Left renal cortex interstitium (tissue), 4 donors: ENCODE measurements at regions not wholly inside any gene's neighbourhood (a gene's known extent, or its start where the extent isn't known, plus 50 kb on each side); places are given as distances from the start of the nearest gene placed in this dataset.
"Not testable (repeated sequence)": the region's sequence is repeated elsewhere in the genome, so short reads cannot be mapped to it uniquely, and the experiment has no call there.

Experiments used
- DNase-seq, 4 donors: peaks; one replicate each; pipeline ENCODE4 v3.0.0-alpha.2; 2013; ENCODE audit warnings: low read depth in 4 of 4, low spot score in 2 of 4, missing footprints in 1 of 4

GRCh38 chr7:116371536-116371935 is 128.0 kb upstream of the CAV2 start:
- DNase-seq, result not testable (repeated sequence)

- DNase-seq, result not testable (repeated sequence)
Observed at GRCh38 chr7:116373229-116373628, 126.3 kb upstream of the CAV2 start.

- DNase-seq, result no peak
Observed at GRCh38 chr7:116377721-116378120, 121.8 kb upstream of the CAV2 start.

DNA sequence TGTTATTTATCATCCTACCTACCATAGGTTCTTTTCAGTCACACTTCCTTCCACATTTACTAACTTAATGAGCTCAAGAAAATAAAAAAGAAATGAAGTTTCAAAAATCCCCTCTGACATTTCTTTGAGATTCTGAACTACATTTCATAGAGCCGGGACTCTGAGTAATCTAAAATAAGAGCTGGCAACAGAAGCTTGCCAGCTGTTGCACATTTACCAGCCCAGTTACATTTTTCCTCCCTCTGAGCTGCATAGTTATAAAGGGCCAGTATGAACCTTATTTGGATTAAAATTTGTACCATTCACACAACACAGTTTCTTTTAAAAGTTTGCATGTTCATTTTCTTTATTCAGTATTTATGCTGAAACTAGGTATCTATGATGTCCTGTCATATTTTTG is 119.5 kb upstream of the CAV2 start:
- DNase-seq, result no peak

DNA sequence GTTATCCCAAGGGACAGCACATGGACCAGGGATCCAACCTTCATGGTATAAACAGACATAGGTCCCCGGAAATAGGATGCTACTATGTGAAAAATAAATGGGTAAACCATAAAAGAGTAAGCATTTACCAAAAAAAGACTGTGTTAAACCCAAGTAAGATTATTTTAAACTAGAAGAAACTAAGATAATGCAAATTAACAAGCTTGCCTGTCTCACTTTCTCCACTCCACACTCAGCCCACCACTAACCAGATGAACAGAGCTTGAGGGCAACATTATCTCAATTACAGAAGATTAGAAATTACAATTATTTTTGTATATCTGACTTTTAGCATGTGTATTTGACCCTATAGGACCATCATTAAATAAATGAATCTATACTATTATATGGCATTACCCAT is 117.2 kb upstream of the CAV2 start:
- no peak for DNase-seq

DNA sequence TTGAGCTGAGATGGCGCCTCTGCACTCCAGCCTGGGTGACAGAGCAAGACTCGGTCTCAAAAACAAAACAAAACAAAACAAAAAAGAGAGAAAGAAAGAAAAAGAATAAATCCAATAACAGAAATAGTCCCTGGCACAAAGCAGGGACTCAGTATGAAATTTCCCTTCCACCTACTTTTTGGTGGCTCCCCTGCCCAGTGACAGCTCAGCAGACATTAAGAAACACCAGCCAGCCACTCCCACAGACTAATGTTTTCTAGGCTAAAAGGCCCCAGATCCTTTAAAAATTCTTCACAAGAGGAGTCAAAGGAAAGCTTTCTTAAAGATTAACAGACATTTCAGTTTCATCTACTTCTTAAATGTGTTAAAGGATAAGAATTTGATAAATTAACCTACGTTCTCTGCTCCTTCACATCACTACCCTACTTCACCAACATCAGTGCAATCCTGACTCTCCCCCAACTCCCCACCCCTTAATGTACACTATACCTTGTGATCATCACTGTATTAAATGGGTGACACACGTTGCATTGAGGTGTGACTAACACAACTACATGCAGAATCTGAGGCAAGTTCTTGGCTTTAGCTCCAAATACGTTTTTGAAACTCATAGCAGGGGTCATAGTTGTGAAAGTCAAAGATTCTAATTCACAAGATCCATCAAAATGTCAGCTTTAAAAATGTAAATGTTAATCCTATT is 114.5 kb upstream of the CAV2 start:
- no peak for DNase-seq

- DNase-seq, result no peak
Observed at GRCh38 chr7:116386674-116387073, 112.9 kb upstream of the CAV2 start.

- no peak for DNase-seq
Observed at GRCh38 chr7:116390363-116390762, 109.2 kb upstream of the CAV2 start.

- DNase-seq, result no peak
Observed at GRCh38 chr7:116392806-116393205, 106.7 kb upstream of the CAV2 start.

- DNase-seq, result peak in 2 of 4 donors; percentile 3 to 17
Observed at GRCh38 chr7:116393654-116394053, 105.9 kb upstream of the CAV2 start.

DNA sequence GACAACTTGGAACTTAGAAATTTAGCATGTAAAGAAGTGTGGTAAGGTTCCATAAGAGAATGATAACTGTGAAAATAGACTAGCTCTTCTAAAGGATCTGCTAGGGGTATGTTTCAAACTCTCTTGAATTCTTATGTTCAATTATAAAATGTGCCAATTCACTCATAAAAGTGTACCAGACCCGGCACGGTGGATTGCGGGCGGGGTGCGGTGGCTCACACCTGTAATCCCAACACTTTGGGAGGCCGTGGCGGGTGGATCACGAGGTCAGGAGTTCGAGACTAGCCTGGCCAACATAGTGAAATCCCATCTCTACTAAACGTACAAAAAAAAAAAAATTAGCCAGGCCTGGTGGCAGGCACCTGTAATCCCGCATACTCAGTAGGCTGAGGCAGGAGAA is 105.4 kb upstream of the CAV2 start:
- no peak for DNase-seq

DNA sequence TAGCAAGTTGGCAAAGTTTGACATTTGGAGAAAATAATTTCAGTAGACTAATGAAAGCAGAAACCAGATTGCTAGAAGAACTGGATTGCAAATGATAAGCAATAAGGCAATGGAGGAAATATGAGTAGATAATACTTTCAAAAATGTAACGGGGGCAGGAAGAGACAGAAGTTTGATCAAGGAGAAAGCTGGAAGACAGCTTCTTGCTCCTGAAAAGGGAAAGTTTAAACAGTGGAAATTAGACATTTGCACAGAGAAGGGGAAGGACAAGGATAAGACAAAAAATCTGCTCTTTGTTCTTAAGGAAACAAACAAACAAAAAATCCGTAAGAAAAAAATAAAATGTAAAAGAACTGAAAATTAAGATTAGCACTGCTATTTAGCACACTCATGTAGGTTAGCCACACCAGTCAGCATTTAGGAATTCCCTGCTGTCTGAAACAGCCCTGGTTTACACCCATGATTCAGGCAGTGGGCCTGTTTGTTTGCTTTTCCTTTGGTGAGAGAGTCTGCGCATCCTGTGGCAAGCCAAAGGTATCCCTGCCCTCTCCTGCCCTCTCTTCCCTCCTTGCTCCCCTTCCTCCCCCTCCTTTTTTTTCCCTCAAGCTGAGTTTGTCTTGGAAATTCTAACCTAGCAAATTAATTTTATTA is 104.3 kb upstream of the CAV2 start:
- no peak for DNase-seq

DNA sequence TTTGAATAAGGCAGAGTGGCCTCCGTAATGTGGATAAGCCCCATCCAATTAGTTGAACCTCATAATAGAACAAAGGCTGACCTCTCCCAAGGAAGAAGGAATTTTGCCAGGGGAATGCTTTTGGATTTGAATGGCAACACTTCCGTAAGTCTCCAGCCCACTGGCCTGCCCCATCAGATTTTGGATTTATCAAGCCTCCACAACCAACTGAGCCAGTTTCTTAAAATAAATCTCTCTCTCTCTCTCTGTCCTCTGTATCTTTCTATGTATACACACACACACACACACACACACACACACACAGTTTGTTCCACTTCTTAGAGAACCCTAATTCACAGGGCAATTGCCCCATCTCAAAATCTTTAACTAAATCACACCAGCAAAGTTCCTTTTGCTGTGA is 100.9 kb upstream of the CAV2 start:
- DNase-seq, result no peak

GRCh38 chr7:116399819-116400218 is 99.7 kb upstream of the CAV2 start:
- DNase-seq, result no peak

DNA sequence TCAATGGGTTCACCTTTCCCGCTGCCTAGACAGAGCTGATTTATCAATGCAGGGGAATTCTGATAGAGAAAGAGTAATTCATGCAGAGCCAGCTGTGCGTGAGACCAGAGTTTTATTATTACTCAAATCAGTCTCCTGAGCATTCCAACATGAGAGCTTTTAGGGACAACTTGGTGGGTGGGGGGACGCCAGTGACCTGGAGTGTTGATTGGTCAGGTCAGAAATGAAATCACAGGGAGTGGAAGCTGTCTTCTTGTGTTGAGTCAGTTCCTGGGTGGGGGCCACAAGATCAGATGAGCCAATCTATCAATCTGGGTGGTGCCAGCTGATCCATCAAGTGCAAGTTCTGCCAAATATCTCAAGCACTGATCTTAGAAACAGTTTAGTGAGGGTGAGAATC is 99.0 kb upstream of the CAV2 start:
- no peak for DNase-seq

DNA sequence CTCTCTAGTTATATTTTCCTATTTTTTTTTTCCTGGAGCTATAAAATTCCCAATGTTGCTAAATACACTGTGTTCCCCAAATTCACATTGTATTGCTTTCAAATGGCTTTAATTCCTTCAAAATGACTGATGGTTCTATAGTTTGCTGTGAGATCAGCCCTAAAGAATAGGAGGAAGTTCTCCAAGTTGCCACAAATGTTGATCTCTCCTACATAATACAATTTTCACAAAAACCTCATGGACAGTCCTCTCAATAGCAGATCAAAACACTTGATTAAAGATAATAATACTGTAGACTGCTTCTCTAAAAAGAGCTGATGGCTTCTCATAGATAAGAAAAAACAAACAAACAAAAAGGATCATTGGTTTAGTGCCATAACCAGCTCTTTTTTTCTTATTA is 97.8 kb upstream of the CAV2 start:
- DNase-seq, result no peak

- no peak for DNase-seq
Observed at GRCh38 chr7:116403265-116403664, 96.3 kb upstream of the CAV2 start.

GRCh38 chr7:116404389-116404788 is 95.1 kb upstream of the CAV2 start:
- DNase-seq, result no peak

- no peak for DNase-seq
Observed at GRCh38 chr7:116405810-116406209, 93.7 kb upstream of the CAV2 start.

GRCh38 chr7:116407165-116407564 is 92.4 kb upstream of the CAV2 start:
- DNase-seq, result no peak

GRCh38 chr7:116408166-116408565 is 91.4 kb upstream of the CAV2 start:
- DNase-seq, result no peak

DNA sequence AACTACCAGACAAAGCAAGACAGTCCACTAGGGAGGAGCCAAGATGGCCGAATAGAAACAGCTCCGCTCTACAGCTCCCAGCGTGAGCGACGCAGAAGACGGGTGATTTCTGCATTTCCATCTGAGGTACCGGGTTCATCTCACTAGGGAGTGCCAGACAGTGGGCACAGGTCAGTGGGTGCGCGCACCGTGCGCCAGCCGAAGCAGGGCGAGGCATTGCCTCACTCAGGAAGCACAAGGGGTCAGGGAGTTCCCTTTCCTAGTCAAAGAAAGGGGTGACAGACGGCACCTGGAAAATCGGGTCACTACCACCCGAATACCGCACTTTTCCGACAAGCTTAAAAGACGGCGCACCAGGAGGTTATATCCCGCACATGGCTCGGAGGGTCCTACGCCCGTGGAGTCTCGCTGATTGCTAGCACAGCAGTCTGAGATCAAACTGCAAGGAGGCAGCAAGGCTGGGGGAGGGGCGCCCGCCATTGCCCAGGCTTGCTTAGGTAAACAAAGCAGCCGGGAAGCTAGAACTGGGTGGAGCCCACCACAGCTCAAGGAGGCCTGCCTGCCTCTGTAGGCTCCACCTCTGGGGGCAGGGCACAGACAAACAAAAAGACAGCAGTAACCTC is 90.6 kb upstream of the CAV2 start:
- DNase-seq, result not testable (repeated sequence)
